ENCODE measurements at regions not wholly inside any gene's neighbourhood (a gene's known extent, or its start where the extent isn't known, plus 50 kb on each side); places are given as distances from the start of the nearest gene placed in this dataset.
A peak's percentile ranks its signal among the peaks of the same experiment; 100 is the strongest.

- DNase-seq (ENCODE audit: low read depth, low spot score) = no peak
- CTCF ChIA-PET = no interaction called here
- POLR2A ChIA-PET = no interaction called here
- no peak for TF ChIP-seq CTCF (IDR thresholded peaks at IDR 0.05; ENCODE audit: insufficient read depth, low read length, missing control alignments)
- no peak overlapping the region for H3K4me3 ChIP-seq (ENCODE audit: low read depth, low read length)
These were observed 171.6 kb downstream of the MBD2 start for GRCh38 chr18:54052732-54053429.

GRCh38 chr18:54052259-54052658 lies 172.2 kb downstream of the MBD2 start:
- no peak overlapping the region for H3K4me3 ChIP-seq (ENCODE audit: low read depth, low read length)
- TF ChIP-seq CTCF (IDR thresholded peaks at IDR 0.05; ENCODE audit: insufficient read depth, low read length, missing control alignments) = no peak
- DNase-seq (ENCODE audit: low read depth, low spot score) = no peak
- CTCF ChIA-PET = no interaction called here
- POLR2A ChIA-PET = no interaction called here

- no peak overlapping the region for H3K4me3 ChIP-seq (ENCODE audit: low read depth, low read length)
- no peak for DNase-seq (ENCODE audit: low read depth, low spot score)
- TF ChIP-seq CTCF (IDR thresholded peaks at IDR 0.05; ENCODE audit: insufficient read depth, low read length, missing control alignments) = peak; percentile 20
- CTCF ChIA-PET = interaction anchor here (1.1 kb wide), 2 partner anchors 22 to 345 kb away, joined by 3 read pairs; no protein-coding TSS in a partner anchor
- POLR2A ChIA-PET = no interaction called here
These were observed 180.8 kb downstream of the MBD2 start for GRCh38 chr18:54043484-54044251.

GRCh38 chr18:54035927-54036326 lies 188.5 kb downstream of the MBD2 start:
- POLR2A ChIA-PET = no interaction called here
- H3K4me3 ChIP-seq (ENCODE audit: low read depth, low read length) = no peak overlapping the region
- no peak for TF ChIP-seq CTCF (IDR thresholded peaks at IDR 0.05; ENCODE audit: insufficient read depth, low read length, missing control alignments)
- CTCF ChIA-PET = no interaction called here
- no peak for DNase-seq (ENCODE audit: low read depth, low spot score)

GRCh38 chr18:54033052-54033451 lies 191.4 kb downstream of the MBD2 start:
- ChIA-PET POLR2A (no interaction called here), CTCF (no interaction called here)
- no peak for TF ChIP-seq CTCF (IDR thresholded peaks at IDR 0.05; ENCODE audit: insufficient read depth, low read length, missing control alignments)
- no peak overlapping the region for H3K4me3 ChIP-seq (ENCODE audit: low read depth, low read length)
- no peak for DNase-seq (ENCODE audit: low read depth, low spot score)

- no peak for TF ChIP-seq CTCF (IDR thresholded peaks at IDR 0.05; ENCODE audit: insufficient read depth, low read length, missing control alignments)
- ChIA-PET CTCF (no interaction called here), POLR2A (no interaction called here)
- H3K4me3 ChIP-seq (ENCODE audit: low read depth, low read length) = no peak overlapping the region
- no peak for DNase-seq (ENCODE audit: low read depth, low spot score)
These were observed 192.1 kb downstream of the MBD2 start for GRCh38 chr18:54032412-54032811.

All from AG04449 (cell line).